ENCODE measurements at regions not wholly inside any gene's neighbourhood (a gene's known extent, or its start where the extent isn't known, plus 50 kb on each side); places are given as distances from the start of the nearest gene placed in this dataset.

- Histone ChIP-seq H3K27me3 (ENCODE audit: control insufficient read depth, insufficient read depth, low read length) (no peaks in the 10 kb centered on the region), H3K36me3 (ENCODE audit: control insufficient read depth, insufficient read depth, low read length) (no peaks in the 10 kb centered on the region), H3K4me1 (ENCODE audit: control insufficient read depth, insufficient read depth, low read length) (no peaks in the 10 kb centered on the region), H3K4me3 (ENCODE audit: low read depth, low read length) (no peak overlapping the region), H3K9me3 (ENCODE audit: control insufficient read depth, insufficient read depth, low read length) (peaks cover 8% of the 10 kb centered on the region), H3K9ac (ENCODE audit: low read depth, low read length) (no peak overlapping the region)
These were observed 105.4 kb upstream of the C1orf174 start for GRCh38 chr1:4005431-4005830.

GRCh38 chr1:4006676-4007374 is 106.8 kb upstream of the C1orf174 start:
- no peaks in the 10 kb centered on the region for H3K36me3 ChIP-seq (ENCODE audit: control insufficient read depth, insufficient read depth, low read length)
- no peaks in the 10 kb centered on the region for H3K4me1 ChIP-seq (ENCODE audit: control insufficient read depth, insufficient read depth, low read length)
- no peak overlapping the region for H3K4me3 ChIP-seq (ENCODE audit: low read depth, low read length)
- peaks cover 8% of the 10 kb centered on the region for H3K9me3 ChIP-seq (ENCODE audit: control insufficient read depth, insufficient read depth, low read length)
- H3K9ac ChIP-seq (ENCODE audit: low read depth, low read length), result no peak overlapping the region
- no peaks in the 10 kb centered on the region for H3K27me3 ChIP-seq (ENCODE audit: control insufficient read depth, insufficient read depth, low read length)

- Histone ChIP-seq H3K9me3 (ENCODE audit: control insufficient read depth, insufficient read depth, low read length) (peaks cover 8% of the 10 kb centered on the region), H3K27me3 (ENCODE audit: control insufficient read depth, insufficient read depth, low read length) (no peaks in the 10 kb centered on the region), H3K4me1 (ENCODE audit: control insufficient read depth, insufficient read depth, low read length) (no peaks in the 10 kb centered on the region), H3K36me3 (ENCODE audit: control insufficient read depth, insufficient read depth, low read length) (no peaks in the 10 kb centered on the region), H3K9ac (ENCODE audit: low read depth, low read length) (no peak overlapping the region), H3K4me3 (ENCODE audit: low read depth, low read length) (no peak overlapping the region)
These were observed 110.2 kb upstream of the C1orf174 start for GRCh38 chr1:4010284-4010683.

GRCh38 chr1:4010814-4011605 is 110.9 kb upstream of the C1orf174 start:
- no peaks in the 10 kb centered on the region for H3K4me1 ChIP-seq (ENCODE audit: control insufficient read depth, insufficient read depth, low read length)
- no peaks in the 10 kb centered on the region for H3K27me3 ChIP-seq (ENCODE audit: control insufficient read depth, insufficient read depth, low read length)
- no peak overlapping the region for H3K9ac ChIP-seq (ENCODE audit: low read depth, low read length)
- no peak overlapping the region for H3K4me3 ChIP-seq (ENCODE audit: low read depth, low read length)
- peaks cover 8% of the 10 kb centered on the region for H3K9me3 ChIP-seq (ENCODE audit: control insufficient read depth, insufficient read depth, low read length)
- no peaks in the 10 kb centered on the region for H3K36me3 ChIP-seq (ENCODE audit: control insufficient read depth, insufficient read depth, low read length)

GRCh38 chr1:4016351-4017130 is 116.5 kb upstream of the C1orf174 start:
- Histone ChIP-seq H3K9ac (ENCODE audit: low read depth, low read length) (no peak overlapping the region), H3K4me3 (ENCODE audit: low read depth, low read length) (no peak overlapping the region), H3K4me1 (ENCODE audit: control insufficient read depth, insufficient read depth, low read length) (no peaks in the 10 kb centered on the region), H3K27me3 (ENCODE audit: control insufficient read depth, insufficient read depth, low read length) (no peaks in the 10 kb centered on the region), H3K36me3 (ENCODE audit: control insufficient read depth, insufficient read depth, low read length) (no peaks in the 10 kb centered on the region), H3K9me3 (ENCODE audit: control insufficient read depth, insufficient read depth, low read length) (peaks cover 5% of the 10 kb centered on the region)

- Histone ChIP-seq H3K27me3 (ENCODE audit: control insufficient read depth, insufficient read depth, low read length) (no peaks in the 10 kb centered on the region), H3K4me3 (ENCODE audit: low read depth, low read length) (no peak overlapping the region), H3K9ac (ENCODE audit: low read depth, low read length) (no peak overlapping the region), H3K9me3 (ENCODE audit: control insufficient read depth, insufficient read depth, low read length) (peaks cover 5% of the 10 kb centered on the region), H3K36me3 (ENCODE audit: control insufficient read depth, insufficient read depth, low read length) (no peaks in the 10 kb centered on the region), H3K4me1 (ENCODE audit: control insufficient read depth, insufficient read depth, low read length) (no peaks in the 10 kb centered on the region)
These were observed 117.7 kb upstream of the C1orf174 start for GRCh38 chr1:4017636-4018365.

- no peaks in the 10 kb centered on the region for H3K4me1 ChIP-seq (ENCODE audit: control insufficient read depth, insufficient read depth, low read length)
- no peak overlapping the region for H3K4me3 ChIP-seq (ENCODE audit: low read depth, low read length)
- no peak overlapping the region for H3K9ac ChIP-seq (ENCODE audit: low read depth, low read length)
- H3K27me3 ChIP-seq (ENCODE audit: control insufficient read depth, insufficient read depth, low read length), result no peaks in the 10 kb centered on the region
- peaks cover 6% of the 10 kb centered on the region for H3K9me3 ChIP-seq (ENCODE audit: control insufficient read depth, insufficient read depth, low read length)
- no peaks in the 10 kb centered on the region for H3K36me3 ChIP-seq (ENCODE audit: control insufficient read depth, insufficient read depth, low read length)
These were observed 118.5 kb upstream of the C1orf174 start for GRCh38 chr1:4018466-4019146.

GRCh38 chr1:4019147-4019521 is 119.1 kb upstream of the C1orf174 start:
- no peaks in the 10 kb centered on the region for H3K27me3 ChIP-seq (ENCODE audit: control insufficient read depth, insufficient read depth, low read length)
- peaks cover 9% of the 10 kb centered on the region for H3K9me3 ChIP-seq (ENCODE audit: control insufficient read depth, insufficient read depth, low read length)
- no peaks in the 10 kb centered on the region for H3K36me3 ChIP-seq (ENCODE audit: control insufficient read depth, insufficient read depth, low read length)
- H3K4me3 ChIP-seq (ENCODE audit: low read depth, low read length), result no peak overlapping the region
- H3K9ac ChIP-seq (ENCODE audit: low read depth, low read length), result no peak overlapping the region
- H3K4me1 ChIP-seq (ENCODE audit: control insufficient read depth, insufficient read depth, low read length), result no peaks in the 10 kb centered on the region

GRCh38 chr1:4019606-4020331 is 119.7 kb upstream of the C1orf174 start:
- no peaks in the 10 kb centered on the region for H3K4me1 ChIP-seq (ENCODE audit: control insufficient read depth, insufficient read depth, low read length)
- H3K9ac ChIP-seq (ENCODE audit: low read depth, low read length), result no peak overlapping the region
- H3K4me3 ChIP-seq (ENCODE audit: low read depth, low read length), result no peak overlapping the region
- no peaks in the 10 kb centered on the region for H3K27me3 ChIP-seq (ENCODE audit: control insufficient read depth, insufficient read depth, low read length)
- H3K9me3 ChIP-seq (ENCODE audit: control insufficient read depth, insufficient read depth, low read length), result peaks cover 9% of the 10 kb centered on the region
- H3K36me3 ChIP-seq (ENCODE audit: control insufficient read depth, insufficient read depth, low read length), result no peaks in the 10 kb centered on the region

- Histone ChIP-seq H3K36me3 (ENCODE audit: control insufficient read depth, insufficient read depth, low read length) (no peaks in the 10 kb centered on the region), H3K9ac (ENCODE audit: low read depth, low read length) (no peak overlapping the region), H3K4me1 (ENCODE audit: control insufficient read depth, insufficient read depth, low read length) (no peaks in the 10 kb centered on the region), H3K27me3 (ENCODE audit: control insufficient read depth, insufficient read depth, low read length) (no peaks in the 10 kb centered on the region), H3K9me3 (ENCODE audit: control insufficient read depth, insufficient read depth, low read length) (peaks cover 9% of the 10 kb centered on the region), H3K4me3 (ENCODE audit: low read depth, low read length) (no peak overlapping the region)
These were observed 120.4 kb upstream of the C1orf174 start for GRCh38 chr1:4020449-4020848.
